Activated CD4-positive, alpha-beta T cell treated with anti-CD3 and anti-CD28 coated beads, Interleukin-2, amount 10 ng/mL, durations not matched to agents 7 days and 5 days (primary cell): ENCODE measurements at regions not wholly inside any gene's neighbourhood (a gene's known extent, or its start where the extent isn't known, plus 50 kb on each side); places are given as distances from the start of the nearest gene placed in this dataset.
"Not testable (repeated sequence)": the region's sequence is repeated elsewhere in the genome, so short reads cannot be mapped to it uniquely, and the experiment has no call there.

Source experiments
- CTCF ChIA-PET: fragments of 350-600 bp; sonication (Branson Sonifier 250); formaldehyde crosslinking; loops from one replicate; lab custom pipeline; 2021; ENCODE audit warnings: antibody characterized with exemption; lab: Charles Lee
- POLR2A ChIA-PET: fragments of 350-600 bp; sonication (Branson Sonifier 250); formaldehyde crosslinking; loops from one replicate; lab custom pipeline; 2021; ENCODE audit warnings: antibody characterized with exemption; lab: Charles Lee
- DNase-seq: peaks from one replicate; pipeline ENCODE4 v3.0.0-alpha.2; 2020
- H3K27ac Mint-ChIP-seq: one replicate; pipeline ENCODE4 v1.8.0; 2021; ENCODE audit warnings: mild to moderate bottlenecking, moderate library complexity, mixed read lengths
- H3K27me3 Mint-ChIP-seq: one replicate; pipeline ENCODE4 v1.8.0; 2021; ENCODE audit warnings: mixed read lengths
- H3K36me3 Mint-ChIP-seq: one replicate; pipeline ENCODE4 v1.8.0; 2021; ENCODE audit warnings: low read depth, mixed read lengths
- H3K4me1 Mint-ChIP-seq: one replicate; pipeline ENCODE4 v1.8.0; 2021; ENCODE audit warnings: mixed read lengths
- H3K4me3 Mint-ChIP-seq: one replicate; pipeline ENCODE4 v1.8.0; 2021; ENCODE audit warnings: mild to moderate bottlenecking, moderate library complexity, mixed read lengths
- H3K9me3 Mint-ChIP-seq: one replicate; pipeline ENCODE4 v1.8.0; 2021; ENCODE audit warnings: mixed read lengths

DNA sequence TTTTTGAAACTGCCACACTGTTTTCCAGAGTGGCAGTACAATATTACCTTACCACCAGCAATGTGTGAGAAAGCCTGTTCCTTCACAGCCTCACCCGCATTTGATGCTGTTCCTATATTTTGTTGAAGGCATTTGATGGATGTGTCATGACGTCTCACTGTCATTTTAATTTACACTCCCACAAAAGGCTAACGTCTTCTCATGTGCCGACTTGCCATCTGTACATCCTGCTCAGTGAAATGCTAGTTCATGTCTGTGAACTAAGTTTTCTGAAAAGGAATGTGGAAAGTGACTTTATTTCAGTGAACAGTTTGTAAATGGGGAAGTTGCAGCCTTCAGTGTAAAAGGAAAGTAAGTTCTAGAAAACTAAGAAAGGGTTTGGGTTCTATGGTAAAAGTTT is 131.6 kb downstream of the KCNJ12 start:
- CTCF ChIA-PET, H3K4me3 Mint-ChIP-seq, H3K27ac Mint-ChIP-seq, DNase-seq, H3K9me3 Mint-ChIP-seq, POLR2A ChIA-PET, H3K36me3 Mint-ChIP-seq: not testable (repeated sequence)
- H3K4me1 Mint-ChIP-seq: peaks cover 19% of the 10 kb centered on the region
- peaks cover 34% of the 10 kb centered on the region for H3K27me3 Mint-ChIP-seq

DNA sequence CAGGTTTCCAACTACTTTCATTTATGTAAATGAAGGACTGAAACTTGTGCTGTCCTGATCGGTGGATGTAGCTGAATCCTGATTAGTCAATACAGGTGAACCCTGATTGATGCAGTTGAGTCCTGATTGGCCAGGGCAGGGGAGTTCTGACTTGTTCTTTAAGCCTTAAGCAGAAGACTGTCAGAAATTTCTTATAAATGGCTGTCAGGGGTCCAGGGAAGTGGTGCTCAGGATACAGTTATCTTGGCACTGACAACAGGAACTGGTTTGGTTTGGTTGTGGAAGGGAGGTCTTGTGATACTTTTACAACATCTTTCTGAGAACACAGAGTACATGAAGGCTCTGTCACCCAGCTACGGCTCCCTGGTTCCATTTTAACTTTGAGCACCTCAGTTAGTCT is 132.1 kb downstream of the KCNJ12 start:
- ChIA-PET CTCF (no interaction called here), POLR2A (no interaction called here)
- Mint-ChIP-seq H3K27me3 (peaks cover 34% of the 10 kb centered on the region), H3K4me3 (no peak overlapping the region), H3K4me1 (peaks cover 21% of the 10 kb centered on the region), H3K9me3 (no peaks in the 10 kb centered on the region), H3K27ac (no peak overlapping the region), H3K36me3 (no peaks in the 10 kb centered on the region)
- DNase-seq: no peak

DNA sequence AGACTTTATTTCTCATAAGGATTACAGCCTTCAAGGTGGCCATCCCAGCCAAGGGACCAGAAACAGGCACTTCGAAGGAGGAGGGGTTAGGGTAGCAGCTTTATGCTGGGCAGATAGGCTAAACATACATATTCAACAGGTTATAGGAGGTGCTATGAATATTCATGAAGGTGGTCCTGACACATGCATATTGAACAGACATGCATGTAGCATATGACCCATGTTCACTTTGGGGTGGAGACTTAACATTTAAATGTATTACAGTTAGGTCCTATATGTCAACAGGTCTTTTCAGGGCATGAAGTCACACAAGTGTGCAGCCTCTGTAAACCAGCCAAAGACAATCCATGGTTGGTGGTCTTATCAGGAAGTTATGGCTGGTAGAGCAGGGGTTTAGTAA is 133.2 kb downstream of the KCNJ12 start:
- H3K27ac Mint-ChIP-seq, CTCF ChIA-PET, H3K9me3 Mint-ChIP-seq, H3K36me3 Mint-ChIP-seq, POLR2A ChIA-PET, H3K4me3 Mint-ChIP-seq, DNase-seq: not testable (repeated sequence)
- Mint-ChIP-seq H3K27me3 (peaks cover 36% of the 10 kb centered on the region), H3K4me1 (peaks cover 21% of the 10 kb centered on the region)

DNA sequence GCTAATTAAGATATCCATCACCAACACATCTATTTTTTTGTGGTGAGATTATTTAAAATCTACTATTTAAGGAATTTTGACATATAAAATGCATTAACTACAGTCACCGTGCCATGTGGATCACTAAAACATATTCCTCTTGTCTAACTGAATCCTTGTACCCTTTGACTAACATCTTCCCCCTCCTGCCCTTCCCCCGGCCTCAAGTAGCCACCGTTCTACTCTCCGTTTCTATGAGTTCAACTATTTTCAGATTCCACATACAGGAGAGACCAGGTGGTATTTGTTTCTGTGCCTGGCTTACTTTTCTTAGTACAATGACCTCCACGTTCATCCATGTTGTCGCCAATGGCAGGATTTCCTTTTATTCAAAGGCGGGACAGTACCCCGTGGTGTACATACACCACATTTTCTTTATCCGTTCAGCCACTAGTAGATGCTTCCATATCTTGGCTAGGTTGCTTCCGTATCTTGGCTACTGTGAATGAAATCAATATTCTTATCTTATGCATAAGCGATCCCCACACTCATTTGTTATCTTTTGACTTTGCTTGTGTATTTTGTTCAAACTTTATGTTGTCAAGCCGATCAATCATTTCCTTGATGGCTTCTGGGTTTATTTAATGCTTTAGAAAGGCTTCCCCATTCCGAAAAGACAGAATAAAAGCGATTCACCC is 134.7 kb downstream of the KCNJ12 start:
- Mint-ChIP-seq H3K9me3 (no peaks in the 10 kb centered on the region), H3K27me3 (peaks cover 44% of the 10 kb centered on the region), H3K36me3 (no peaks in the 10 kb centered on the region), H3K4me1 (peaks cover 21% of the 10 kb centered on the region), H3K27ac (no peak overlapping the region), H3K4me3 (peak overlapping the region; percentile 61)
- ChIA-PET CTCF (interaction anchor here (1.0 to 4.1 kb wide), 6 partner anchors 11 to 392 kb away, joined by 3 to 27 read pairs (median 3); no protein-coding TSS in a partner anchor), POLR2A (no interaction called here)
- DNase-seq: no peak

DNA sequence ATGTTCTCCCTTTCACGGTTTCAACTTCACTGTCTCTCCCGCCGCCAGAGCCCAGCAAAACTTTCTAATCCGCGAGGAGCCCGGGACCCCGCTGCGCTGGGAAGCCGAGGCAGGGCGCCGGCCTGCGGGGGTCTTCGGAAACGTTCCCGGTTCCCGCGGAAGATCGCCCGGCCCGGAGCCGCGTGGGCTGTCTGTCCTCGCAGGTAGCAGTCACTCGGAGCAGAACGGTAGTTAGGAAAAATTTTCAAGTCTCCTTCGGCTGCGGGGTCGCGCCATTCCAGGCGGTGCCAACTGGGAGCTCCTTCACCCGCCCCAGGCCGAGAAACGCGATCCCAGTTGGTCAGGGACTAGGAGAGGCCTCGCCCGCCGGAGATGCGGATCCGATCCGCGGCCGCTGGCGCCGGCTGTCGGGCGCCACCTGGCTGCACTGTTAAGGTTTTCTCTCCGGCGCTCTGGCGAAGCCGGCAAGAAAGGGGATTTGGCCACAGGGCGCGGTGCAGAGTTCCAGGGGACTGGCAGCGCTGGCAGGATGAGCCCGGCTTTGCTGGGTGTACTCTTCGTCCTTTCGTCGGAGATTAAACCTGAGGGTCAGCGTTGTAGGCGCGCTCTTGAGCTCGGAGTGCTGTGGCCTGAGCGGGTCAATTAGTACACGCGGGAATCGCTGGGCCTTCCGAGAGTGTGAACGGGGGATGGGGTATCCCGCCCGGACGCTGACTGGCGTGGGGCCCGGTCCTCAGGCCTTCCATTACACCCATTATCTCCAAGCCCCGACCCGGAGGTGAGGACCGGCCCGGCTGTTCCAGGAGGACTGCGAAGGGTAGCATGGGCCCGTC is 135.4 kb downstream of the KCNJ12 start:
- POLR2A ChIA-PET: no interaction called here

DNA sequence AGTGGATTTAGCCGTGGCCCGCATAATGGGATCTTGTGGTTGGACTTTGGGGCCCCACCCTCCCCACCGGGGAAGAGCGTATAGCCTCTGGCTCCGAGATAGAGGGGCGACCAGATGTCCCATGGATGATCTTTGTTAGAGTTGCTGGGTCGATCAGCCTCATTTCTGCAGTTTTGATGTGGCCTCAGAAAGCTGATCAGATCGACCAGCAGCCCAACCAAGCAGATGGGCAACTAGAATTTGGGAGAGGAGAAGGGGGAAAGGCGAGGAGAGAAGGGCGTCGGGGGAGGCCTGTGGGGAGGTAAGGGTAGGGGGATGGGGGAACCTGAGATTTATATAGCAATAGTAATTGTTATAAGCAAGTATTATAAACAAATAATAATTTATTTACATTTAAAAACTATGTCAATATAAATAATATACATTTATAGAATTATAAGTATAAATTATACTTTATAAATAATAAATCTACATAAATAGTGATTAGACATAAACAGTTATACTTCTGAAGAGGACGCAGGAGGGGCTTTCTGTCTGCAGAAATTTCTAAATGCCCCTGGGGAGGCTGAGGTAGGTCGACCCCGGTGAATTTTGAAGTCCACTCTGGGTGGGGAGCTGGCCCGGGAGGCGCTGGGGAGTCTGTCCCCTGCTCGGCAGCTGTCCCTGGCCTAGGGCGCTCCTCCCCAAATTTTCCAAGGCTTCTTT is 136.3 kb downstream of the KCNJ12 start:
- no peak overlapping the region for H3K4me3 Mint-ChIP-seq

More for the DNA sequence above, 135.4 kb downstream of the KCNJ12 start:
- peak; percentile 61 for DNase-seq
- no peaks in the 10 kb centered on the region for H3K36me3 Mint-ChIP-seq
- peaks cover 21% of the 10 kb centered on the region for H3K4me1 Mint-ChIP-seq
- no peaks in the 10 kb centered on the region for H3K9me3 Mint-ChIP-seq
- H3K27ac Mint-ChIP-seq: no peak overlapping the region
- peak overlapping the region; percentile 61 for H3K4me3 Mint-ChIP-seq
- peaks cover 46% of the 10 kb centered on the region for H3K27me3 Mint-ChIP-seq
- CTCF ChIA-PET: interaction anchor here (1.0 to 4.1 kb wide), 7 partner anchors 12 to 393 kb away, joined by 3 to 27 read pairs (median 3); no protein-coding TSS in a partner anchor

DNA sequence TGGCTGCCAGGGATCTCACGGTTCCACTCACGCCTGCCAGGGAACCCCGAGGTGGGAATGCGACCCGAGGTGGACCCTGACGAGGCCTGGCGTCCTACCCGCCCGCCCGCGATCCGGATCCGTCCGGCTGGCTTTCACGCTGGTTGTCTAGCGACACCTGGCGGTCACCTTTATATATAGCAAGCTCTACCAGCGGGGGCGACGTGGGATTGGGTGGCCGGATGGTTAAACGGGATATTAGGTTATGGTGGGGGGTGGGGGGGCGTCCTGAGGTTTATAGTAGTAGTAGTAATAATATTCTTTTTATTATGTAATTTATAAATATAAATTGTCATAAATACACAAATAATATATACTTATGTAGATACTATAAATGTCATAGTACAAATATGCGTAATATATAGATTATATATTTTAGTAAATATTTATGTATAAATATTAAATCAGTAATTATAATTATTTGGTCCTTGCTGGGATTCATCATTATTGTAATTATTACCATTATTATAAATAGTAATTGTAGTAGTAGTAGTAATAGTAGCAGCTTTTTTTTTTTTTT is 136.9 kb downstream of the KCNJ12 start:
- ChIA-PET CTCF (interaction anchor here (0.6 to 4.1 kb wide), 14 partner anchors 13 to 1497 kb away, joined by 3 to 27 read pairs (median 4); no protein-coding TSS in a partner anchor), POLR2A (interaction anchor here (0.6 kb wide), 1 partner anchor 520 kb away, joined by 3 read pairs; no protein-coding TSS in a partner anchor)
- Mint-ChIP-seq H3K4me1 (peaks cover 19% of the 10 kb centered on the region), H3K27me3 (peaks cover 45% of the 10 kb centered on the region), H3K27ac (no peak overlapping the region), H3K36me3 (no peaks in the 10 kb centered on the region), H3K4me3 (no peak overlapping the region), H3K9me3 (no peaks in the 10 kb centered on the region)
- peak; percentile 81 for DNase-seq

More for the DNA sequence above, 136.3 kb downstream of the KCNJ12 start:
- Mint-ChIP-seq H3K4me1 (peaks cover 21% of the 10 kb centered on the region), H3K27me3 (peaks cover 50% of the 10 kb centered on the region), H3K9me3 (no peaks in the 10 kb centered on the region), H3K27ac (no peak overlapping the region), H3K36me3 (no peaks in the 10 kb centered on the region)
- DNase-seq: no peak
- CTCF ChIA-PET: interaction anchor here (0.6 to 4.1 kb wide), 15 partner anchors 12 to 1496 kb away, joined by 3 to 27 read pairs (median 4); no protein-coding TSS in a partner anchor
- POLR2A ChIA-PET: no interaction called here

DNA sequence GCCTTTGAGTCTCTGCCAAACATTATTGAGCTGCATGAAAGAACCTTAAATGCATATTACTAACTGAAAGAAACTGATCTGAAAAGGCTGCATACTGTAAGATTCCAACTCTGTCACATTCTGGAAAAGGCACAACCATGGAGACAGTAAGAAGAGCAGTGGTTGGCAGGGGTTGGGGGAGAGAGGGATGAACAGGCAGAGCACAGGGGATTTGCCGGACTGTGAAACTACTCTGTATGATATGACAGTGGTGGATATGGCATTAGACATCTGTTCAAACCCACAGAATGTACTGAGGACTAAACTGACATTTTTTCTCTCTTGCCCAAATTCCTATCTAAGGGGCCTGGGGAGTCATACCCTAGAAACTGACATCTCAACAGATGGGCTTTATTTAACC is 138.4 kb downstream of the KCNJ12 start:
- POLR2A ChIA-PET: not testable (repeated sequence)

DNA sequence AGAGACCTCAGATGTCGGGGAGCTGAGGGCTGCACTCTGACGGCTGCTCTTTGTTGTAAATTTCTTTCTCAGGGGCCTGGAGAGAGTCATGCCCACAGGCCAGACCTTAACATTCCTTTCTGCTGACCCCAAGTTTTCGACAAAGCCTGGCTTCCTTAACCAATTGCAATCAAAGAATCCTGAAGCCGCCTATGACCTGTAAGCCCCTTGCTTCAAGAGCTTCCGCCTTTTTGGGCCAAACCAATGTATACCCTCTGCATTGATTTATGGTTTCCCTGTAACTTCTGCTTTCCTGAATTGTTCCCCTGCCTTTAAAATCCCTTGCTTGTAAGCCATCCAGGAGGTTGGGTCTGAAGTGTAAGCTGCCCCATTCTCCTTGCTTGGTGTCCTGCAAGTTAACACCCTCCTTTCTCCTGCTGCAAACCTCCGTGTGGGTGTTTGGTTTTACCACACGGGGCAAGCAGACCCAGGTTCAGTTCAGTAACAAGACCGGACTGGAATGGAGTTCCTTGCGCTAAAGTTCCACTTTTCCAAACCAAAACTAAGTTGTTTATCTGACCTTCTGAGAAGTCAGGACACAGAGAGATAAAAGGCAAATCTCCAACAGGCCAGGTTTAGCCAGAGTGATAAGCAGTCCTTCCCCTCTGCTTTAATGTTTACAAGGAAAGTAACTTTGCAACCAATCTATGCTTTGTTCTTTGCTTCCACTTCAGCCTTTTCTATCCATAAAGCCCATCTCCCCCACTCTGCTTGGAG is 141.6 kb downstream of the KCNJ12 start:
- Mint-ChIP-seq H3K27ac (no peak overlapping the region), H3K27me3 (peaks cover 18% of the 10 kb centered on the region), H3K4me1 (peaks cover 2% of the 10 kb centered on the region), H3K9me3 (no peaks in the 10 kb centered on the region), H3K4me3 (no peak overlapping the region), H3K36me3 (no peaks in the 10 kb centered on the region)
- POLR2A ChIA-PET: no interaction called here
- CTCF ChIA-PET: no interaction called here
- no peak for DNase-seq

More for the DNA sequence above, 138.4 kb downstream of the KCNJ12 start:
- Mint-ChIP-seq H3K27me3 (peaks cover 38% of the 10 kb centered on the region), H3K4me1 (peaks cover 15% of the 10 kb centered on the region)
- CTCF ChIA-PET: interaction anchor here (4.1 kb wide), 1 partner anchor 58 kb away, joined by 27 read pairs; no protein-coding TSS in a partner anchor
- not testable (repeated sequence) for H3K9me3 Mint-ChIP-seq, H3K27ac Mint-ChIP-seq, H3K4me3 Mint-ChIP-seq, DNase-seq, H3K36me3 Mint-ChIP-seq

DNA sequence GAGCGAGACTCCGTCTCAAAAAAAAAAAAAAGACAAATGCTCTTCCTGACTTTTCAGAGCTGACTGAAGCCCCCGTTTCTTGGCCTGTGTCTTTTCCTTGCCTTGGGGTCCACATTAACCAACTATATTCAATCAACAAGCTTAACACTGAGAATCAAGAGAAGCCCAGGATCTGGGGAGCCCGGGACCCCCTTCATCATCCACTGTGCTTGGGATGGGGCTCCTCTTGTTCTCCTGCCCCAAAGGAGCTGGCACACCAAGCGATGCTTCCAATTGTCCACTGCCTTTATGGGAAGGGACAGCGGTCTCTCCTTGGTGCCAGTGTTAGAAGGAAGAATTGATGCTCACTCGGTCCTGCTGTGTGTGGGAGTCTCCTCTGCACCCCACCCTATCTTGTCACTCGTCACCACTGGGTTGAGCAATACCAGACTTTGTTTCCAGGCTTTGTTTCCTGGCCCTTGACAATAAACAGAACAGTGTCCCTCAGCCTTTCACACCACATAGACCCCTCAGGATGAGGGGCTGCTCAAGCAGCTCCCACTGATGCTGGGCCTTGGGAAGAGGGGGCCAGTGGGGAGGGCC is 146.7 kb downstream of the KCNJ12 start:
- Mint-ChIP-seq H3K27me3 (peaks cover 1% of the 10 kb centered on the region), H3K36me3 (no peaks in the 10 kb centered on the region), H3K9me3 (no peaks in the 10 kb centered on the region), H3K4me3 (no peak overlapping the region), H3K27ac (no peak overlapping the region), H3K4me1 (no peaks in the 10 kb centered on the region)
- POLR2A ChIA-PET: no interaction called here
- no peak for DNase-seq
- CTCF ChIA-PET: interaction anchor here (0.6 kb wide), 1 partner anchor 410 kb away, joined by 3 read pairs; no protein-coding TSS in a partner anchor

DNA sequence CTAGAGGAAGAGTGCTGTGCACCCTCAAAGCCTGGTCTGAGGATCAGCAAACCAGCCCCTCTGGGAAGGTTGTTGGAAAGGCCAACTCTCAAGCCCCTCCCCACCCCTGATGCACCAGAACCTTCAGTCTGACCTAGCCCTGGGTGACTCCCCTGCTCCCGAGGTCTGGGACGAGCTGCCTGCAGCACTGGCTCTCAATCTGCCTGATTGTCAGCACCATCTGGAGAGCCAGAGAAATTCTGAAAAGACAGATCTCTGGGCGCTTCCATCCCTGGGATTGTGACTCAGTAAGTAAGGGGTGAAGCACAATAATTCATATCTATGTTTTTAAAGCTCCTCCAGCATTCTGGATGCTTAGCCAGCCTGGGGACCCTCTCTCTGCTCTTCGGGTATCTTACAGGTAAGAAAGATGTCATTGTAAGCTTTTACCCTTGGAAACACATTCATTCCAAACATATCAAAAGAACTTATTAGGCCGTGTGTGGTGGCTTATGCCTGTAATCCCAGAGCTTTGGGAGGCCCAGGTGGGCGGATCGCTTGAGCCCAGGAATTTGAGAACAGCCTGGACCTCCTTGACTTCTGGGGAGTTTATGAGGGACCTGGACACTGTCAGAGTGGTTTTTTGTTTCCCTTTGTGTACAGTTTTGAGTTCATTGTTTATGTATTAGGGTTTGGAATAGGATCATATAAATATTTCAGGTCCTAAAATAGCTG is 147.5 kb downstream of the KCNJ12 start:
- no peaks in the 10 kb centered on the region for H3K27me3 Mint-ChIP-seq
- CTCF ChIA-PET: no interaction called here
- no peaks in the 10 kb centered on the region for H3K36me3 Mint-ChIP-seq
- DNase-seq: no peak
- no peaks in the 10 kb centered on the region for H3K9me3 Mint-ChIP-seq
- POLR2A ChIA-PET: no interaction called here
- no peak overlapping the region for H3K4me3 Mint-ChIP-seq
- H3K27ac Mint-ChIP-seq: no peak overlapping the region
- no peaks in the 10 kb centered on the region for H3K4me1 Mint-ChIP-seq
